Mesodermal cell (in vitro differentiated cells): ENCODE measurements at regions not wholly inside any gene's neighbourhood (a gene's known extent, or its start where the extent isn't known, plus 50 kb on each side); places are given as distances from the start of the nearest gene placed in this dataset.

Experiments
- H3K27ac ChIP-seq: 2 replicates; pipeline ENCODE4 v1.7.0; 2013; ENCODE audit warnings: mild to moderate bottlenecking, low read depth, low read length, moderate library complexity; ENCODE audit not compliant: severe bottlenecking
- H3K36me3 ChIP-seq: 2 replicates; pipeline ENCODE4 v1.7.1; 2013; ENCODE audit warnings: mild to moderate bottlenecking, low read length, moderate library complexity; ENCODE audit not compliant: control insufficient read depth, insufficient read depth
- H3K4me1 ChIP-seq: one replicate; pipeline ENCODE4 v1.7.1; 2013; ENCODE audit warnings: mild to moderate bottlenecking, low read length; ENCODE audit not compliant: insufficient read depth, control insufficient read depth, poor library complexity, severe bottlenecking
- H3K4me3 ChIP-seq: 2 replicates; pipeline ENCODE4 v1.7.0; 2013; ENCODE audit warnings: low read length, control low read depth, mild to moderate bottlenecking; ENCODE audit not compliant: insufficient read depth, poor library complexity, severe bottlenecking; ENCODE audit errors: extremely low read depth
- H3K9me3 ChIP-seq: 2 replicates; pipeline ENCODE4 v1.7.1; 2013; ENCODE audit warnings: mild to moderate bottlenecking, low read length, moderate library complexity; ENCODE audit not compliant: control insufficient read depth
- WGBS, 2 experiments: methylation state at CpG; one replicate each; pipeline ENCODE4 v1.1.5; 2013; ENCODE audit warnings: missing lambda C conversion rate in 2 of 2; ENCODE audit not compliant: insufficient coverage in 2 of 2; 5-methylcytosine and 5-hydroxymethylcytosine counted together

DNA sequence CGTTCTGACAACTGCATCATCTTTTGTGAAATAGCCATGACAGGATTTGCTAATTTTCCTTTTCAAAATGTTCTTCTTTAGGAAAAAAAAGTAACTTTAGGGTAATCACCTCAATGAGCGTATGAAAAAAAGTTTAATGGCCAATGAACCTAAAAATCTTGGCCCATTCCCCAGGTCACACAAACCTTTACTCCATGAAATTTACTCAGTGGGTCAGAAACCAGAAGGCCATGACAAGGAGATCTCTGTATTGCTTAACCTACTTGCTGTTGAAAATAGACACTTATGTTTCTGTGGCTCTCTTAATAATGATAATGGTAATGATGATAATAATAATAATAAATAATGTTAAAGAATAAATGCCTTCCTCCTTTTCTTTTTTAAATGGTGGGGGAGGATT is 180.8 kb upstream of the IRX3 start:
- 89 to 100% methylated on average over 1 of the region's 2 CpGs for WGBS, 2 experiments
- no peaks in the 10 kb centered on the region for H3K4me1 ChIP-seq
- peaks cover 3% of the 10 kb centered on the region for H3K9me3 ChIP-seq
- H3K4me3 ChIP-seq, result no peak overlapping the region
- H3K36me3 ChIP-seq, result no peaks in the 10 kb centered on the region
- no peak overlapping the region for H3K27ac ChIP-seq

DNA sequence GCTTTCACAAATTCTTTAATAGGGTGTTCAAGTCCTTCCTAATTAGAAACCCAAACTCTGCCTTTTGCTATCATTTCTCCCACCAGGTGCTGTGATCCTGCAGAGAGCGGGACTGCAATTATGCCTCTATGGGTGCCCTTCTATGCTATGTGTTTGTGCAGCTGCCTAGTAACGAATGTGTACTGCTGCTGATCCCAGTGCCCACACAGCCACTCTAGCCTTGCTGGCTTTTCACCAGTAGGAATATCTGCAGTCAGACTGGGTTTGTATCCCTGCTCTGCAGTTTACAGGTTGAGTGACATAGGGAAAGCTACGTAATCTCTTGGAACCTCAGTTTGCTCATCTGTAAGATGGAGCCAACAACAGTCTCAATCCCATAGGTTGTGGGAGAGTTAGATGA is 179.6 kb upstream of the IRX3 start:
- no peaks in the 10 kb centered on the region for H3K36me3 ChIP-seq
- 100% methylated on average over 1 to 3 of the region's 3 CpGs for WGBS, 2 experiments
- H3K27ac ChIP-seq, result no peak overlapping the region
- no peaks in the 10 kb centered on the region for H3K4me1 ChIP-seq
- H3K9me3 ChIP-seq, result peaks cover 3% of the 10 kb centered on the region
- no peak overlapping the region for H3K4me3 ChIP-seq

DNA sequence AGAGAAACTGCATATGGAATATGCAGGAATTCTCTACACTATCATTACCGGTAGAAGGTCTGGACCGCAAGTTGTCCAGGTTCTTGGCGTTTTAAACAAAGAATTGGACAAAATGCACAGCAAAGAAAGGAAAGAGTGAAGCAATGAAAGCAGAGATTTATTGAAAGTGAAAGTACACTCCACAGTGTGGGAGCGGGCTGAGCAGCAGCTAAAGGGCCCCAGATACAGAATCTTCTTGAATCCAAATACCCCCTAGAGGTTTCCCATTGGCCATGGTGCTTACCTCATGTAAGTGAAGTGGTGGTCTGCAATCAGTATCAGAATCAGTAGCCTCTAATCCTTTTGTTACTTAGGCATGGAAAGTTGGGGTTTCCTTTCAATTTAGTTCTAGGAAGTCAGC is 178.5 kb upstream of the IRX3 start:
- Histone ChIP-seq H3K27ac (no peak overlapping the region), H3K9me3 (peaks cover 3% of the 10 kb centered on the region), H3K4me1 (no peaks in the 10 kb centered on the region), H3K4me3 (no peak overlapping the region), H3K36me3 (no peaks in the 10 kb centered on the region)
- WGBS, 2 experiments, result 97 to 100% methylated on average over 1 to 3 of the region's 4 CpGs

- no peak overlapping the region for H3K27ac ChIP-seq
- WGBS, 2 experiments, result no CpG with 5 or more reads among the region's 2 CpGs
- no peaks in the 10 kb centered on the region for H3K36me3 ChIP-seq
- H3K4me3 ChIP-seq, result no peak overlapping the region
- H3K4me1 ChIP-seq, result no peaks in the 10 kb centered on the region
- H3K9me3 ChIP-seq, result peaks cover 3% of the 10 kb centered on the region
Observed at GRCh38 chr16:54462771-54463170, 176.2 kb upstream of the IRX3 start.

DNA sequence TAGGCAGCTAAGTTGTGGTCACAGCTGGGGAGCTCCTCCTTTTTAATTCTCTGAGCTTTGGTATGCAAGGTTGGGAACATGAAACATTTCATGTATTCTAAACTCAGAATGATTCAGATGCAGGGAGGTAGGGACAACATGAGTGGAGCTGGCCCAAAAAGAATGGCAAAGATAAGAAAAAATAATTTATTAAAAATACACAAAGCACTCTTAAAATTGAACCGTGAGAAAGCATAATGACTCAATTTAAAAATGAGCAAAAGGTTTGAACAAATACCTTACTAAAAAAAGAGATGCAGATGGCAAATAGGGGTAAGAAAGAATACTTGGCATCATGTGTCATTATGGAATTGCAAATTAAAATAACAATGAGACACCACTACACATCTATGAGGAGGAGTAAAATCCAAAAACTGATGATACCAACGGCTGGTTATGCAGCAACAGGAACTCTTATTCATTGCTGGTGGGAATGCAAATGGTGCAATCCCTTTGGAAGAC is 175.6 kb upstream of the IRX3 start:
- Histone ChIP-seq H3K4me3 (no peak overlapping the region), H3K4me1 (no peaks in the 10 kb centered on the region), H3K9me3 (peaks cover 3% of the 10 kb centered on the region), H3K27ac (no peak overlapping the region), H3K36me3 (no peaks in the 10 kb centered on the region)
- WGBS, 2 experiments, result 100% methylated on average over 1 of the region's 2 CpGs; no CpG with 5 or more reads in 1 of the 2 experiments

DNA sequence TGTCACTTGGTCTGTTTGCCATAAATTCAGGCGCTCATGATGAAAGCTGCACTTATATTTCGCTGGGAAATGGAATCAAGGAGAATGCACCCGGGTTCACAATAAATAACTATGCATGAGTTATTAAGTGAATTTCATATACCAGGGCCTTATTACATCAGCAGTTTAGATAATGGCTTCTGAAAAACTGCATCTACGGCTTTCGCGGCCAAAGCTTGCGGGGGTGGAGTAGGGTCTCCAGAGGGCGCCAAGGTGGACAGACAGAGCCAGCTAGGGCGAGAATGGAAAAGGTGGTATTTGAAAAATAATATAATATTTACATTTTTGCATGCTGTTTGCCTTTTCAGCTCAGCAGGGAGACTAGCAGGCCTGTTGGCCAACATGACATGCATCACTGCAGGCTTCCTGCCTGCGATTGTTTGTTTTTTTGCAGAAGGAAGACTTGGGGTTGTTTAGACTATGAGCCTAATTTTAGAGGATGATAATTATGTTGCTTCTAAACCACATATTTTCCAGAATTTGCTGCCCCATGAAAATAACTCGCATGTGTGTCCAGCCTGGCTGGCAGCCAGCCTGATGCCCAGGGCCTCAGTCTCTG is 173.8 kb upstream of the IRX3 start:
- Histone ChIP-seq H3K27ac (no peak overlapping the region), H3K9me3 (no peaks in the 10 kb centered on the region), H3K4me1 (no peaks in the 10 kb centered on the region), H3K36me3 (no peaks in the 10 kb centered on the region), H3K4me3 (no peak overlapping the region)
- 73 to 83% methylated on average over 2 to 3 of the region's 11 CpGs for WGBS, 2 experiments

- 92 to 95% methylated on average over 6 to 9 of the region's 13 CpGs for WGBS, 2 experiments
- Histone ChIP-seq H3K36me3 (no peaks in the 10 kb centered on the region), H3K4me1 (no peaks in the 10 kb centered on the region), H3K9me3 (no peaks in the 10 kb centered on the region), H3K4me3 (no peak overlapping the region), H3K27ac (no peak overlapping the region)
Observed at GRCh38 chr16:54459509-54460262, 173.1 kb upstream of the IRX3 start.

- no peaks in the 10 kb centered on the region for H3K36me3 ChIP-seq
- no peaks in the 10 kb centered on the region for H3K9me3 ChIP-seq
- WGBS, 2 experiments, result no CpG with 5 or more reads among the region's 1 CpG
- no peak overlapping the region for H3K27ac ChIP-seq
- H3K4me1 ChIP-seq, result no peaks in the 10 kb centered on the region
- no peak overlapping the region for H3K4me3 ChIP-seq
Observed at GRCh38 chr16:54458923-54459322, 172.3 kb upstream of the IRX3 start.

- Histone ChIP-seq H3K4me3 (no peak overlapping the region), H3K9me3 (no peaks in the 10 kb centered on the region), H3K4me1 (no peaks in the 10 kb centered on the region), H3K36me3 (no peaks in the 10 kb centered on the region), H3K27ac (no peak overlapping the region)
- 0 to 63% methylated on average over 1 to 3 of the region's 4 CpGs for WGBS, 2 experiments
Observed at GRCh38 chr16:54456291-54456690, 169.7 kb upstream of the IRX3 start.

DNA sequence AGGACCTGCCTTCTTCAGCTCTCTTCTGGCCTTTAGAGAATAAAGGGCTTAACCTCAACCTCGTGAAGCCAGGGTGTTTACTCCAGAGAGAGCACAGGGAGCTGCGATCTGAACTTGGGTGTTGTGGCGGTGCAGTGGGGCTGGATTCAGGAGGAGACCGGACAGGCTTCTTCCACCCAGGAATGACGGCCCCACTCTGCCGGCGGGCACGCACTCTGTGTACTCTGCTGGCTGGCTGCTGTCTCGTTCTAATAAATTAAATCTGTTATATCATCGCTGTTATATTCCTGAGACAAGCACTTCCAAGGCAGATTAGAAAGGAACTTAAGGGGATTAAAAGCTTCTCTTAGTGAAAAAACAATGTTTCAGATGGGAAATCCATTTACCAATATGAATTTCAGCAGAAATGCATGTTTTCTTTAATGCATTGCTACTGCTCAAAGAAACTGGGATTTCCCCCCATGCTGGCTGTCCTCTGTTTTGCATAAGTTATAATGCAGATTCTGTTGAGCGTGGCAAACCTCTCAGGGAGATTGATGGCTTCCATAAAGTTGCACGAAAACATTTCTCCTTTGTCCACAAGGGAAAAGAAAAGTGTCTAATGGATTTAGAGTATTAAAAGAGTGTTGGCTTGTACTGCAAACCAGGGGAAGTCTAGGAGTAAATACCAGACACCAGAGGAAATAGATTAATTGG is 168.6 kb upstream of the IRX3 start:
- H3K4me1 ChIP-seq, result no peaks in the 10 kb centered on the region
- H3K4me3 ChIP-seq, result no peak overlapping the region
- no peak overlapping the region for H3K27ac ChIP-seq
- WGBS, 2 experiments, result 90 to 93% methylated on average over 7 to 9 of the region's 12 CpGs
- H3K9me3 ChIP-seq, result no peaks in the 10 kb centered on the region
- H3K36me3 ChIP-seq, result no peaks in the 10 kb centered on the region
